Natural killer cell (primary cell): ENCODE measurements at regions not wholly inside any gene's neighbourhood (a gene's known extent, or its start where the extent isn't known, plus 50 kb on each side); places are given as distances from the start of the nearest gene placed in this dataset.

Experiments
- ATAC-seq, 3 donors: fragments of 150-1000 bp in 2 of 3; fragments of 200-7000 bp in 1 of 3; cut with Tn5 transposase; 1 replicate in 1 of 3; 2 replicates in 2 of 3; pipeline ENCODE4 v1.10.0; 2021; ENCODE audit warnings: mild to moderate bottlenecking in 2 of 3, moderate library complexity in 2 of 3
- DNase-seq, 2 donors: peaks; one replicate each; pipeline versions ENCODE4 v3.0.0 to v3.0.0-alpha.2; 2013 to 2021; ENCODE audit warnings: mixed read lengths in 1 of 2
- H3K27ac ChIP-seq: one replicate; pipeline ENCODE4 v1.5.1; 2013; ENCODE audit warnings: mild to moderate bottlenecking, low read length
- H3K27me3 ChIP-seq: one replicate; pipeline ENCODE4 v1.6.1; 2013; ENCODE audit warnings: low read length; ENCODE audit not compliant: control insufficient read depth, insufficient read depth
- H3K36me3 ChIP-seq: one replicate; pipeline ENCODE4 v1.6.1; 2013; ENCODE audit warnings: low read length; ENCODE audit not compliant: control insufficient read depth, insufficient read depth
- H3K4me1 ChIP-seq: one replicate; pipeline ENCODE4 v1.6.1; 2013; ENCODE audit warnings: low read length; ENCODE audit not compliant: control insufficient read depth, insufficient read depth
- H3K4me3 ChIP-seq: one replicate; pipeline ENCODE4 v1.5.1; 2013; ENCODE audit warnings: low read length
- H3K9me3 ChIP-seq: one replicate; pipeline ENCODE4 v1.6.1; 2013; ENCODE audit warnings: low read length; ENCODE audit not compliant: control insufficient read depth, insufficient read depth
- H3K27ac Mint-ChIP-seq, 2 donors: one replicate each; pipeline ENCODE4 v1.8.0; 2022; ENCODE audit warnings: mild to moderate bottlenecking in 2 of 2, mixed read lengths in 2 of 2, moderate library complexity in 1 of 2
- H3K27me3 Mint-ChIP-seq, 2 donors: one replicate each; pipeline ENCODE4 v1.8.0; 2022; ENCODE audit warnings: low read depth in 2 of 2, mixed read lengths in 2 of 2
- H3K36me3 Mint-ChIP-seq: one replicate; pipeline ENCODE4 v1.8.0; 2022; ENCODE audit warnings: mixed read lengths
- H3K4me1 Mint-ChIP-seq, 2 donors: one replicate each; pipeline ENCODE4 v1.8.0; 2022; ENCODE audit warnings: mixed read lengths in 2 of 2
- H3K4me3 Mint-ChIP-seq: one replicate; pipeline ENCODE4 v1.8.0; 2022; ENCODE audit warnings: mild to moderate bottlenecking, moderate library complexity, mixed read lengths
- H3K9me3 Mint-ChIP-seq, 2 donors: one replicate each; pipeline ENCODE4 v1.8.0; 2022; ENCODE audit warnings: mixed read lengths in 2 of 2
- WGBS: methylation state at CpG from one replicate; pipeline ENCODE4 v1.1.7; 2013; ENCODE audit warnings: missing lambda C conversion rate; ENCODE audit not compliant: insufficient coverage; 5-methylcytosine and 5-hydroxymethylcytosine counted together
- intact Hi-C: fragments of 100-400 bp; cut with micrococcal nuclease; formaldehyde crosslinking; loops from one replicate; pipeline ENCODE4 v1.14.2; 2022
- TF ChIP-seq, protein P1 (sequence below): fragments of 200-600 bp; IDR thresholded peaks from one replicate; pipeline ENCODE4 v1.8.0; 2022; ENCODE audit warnings: antibody characterized with exemption

DNA sequence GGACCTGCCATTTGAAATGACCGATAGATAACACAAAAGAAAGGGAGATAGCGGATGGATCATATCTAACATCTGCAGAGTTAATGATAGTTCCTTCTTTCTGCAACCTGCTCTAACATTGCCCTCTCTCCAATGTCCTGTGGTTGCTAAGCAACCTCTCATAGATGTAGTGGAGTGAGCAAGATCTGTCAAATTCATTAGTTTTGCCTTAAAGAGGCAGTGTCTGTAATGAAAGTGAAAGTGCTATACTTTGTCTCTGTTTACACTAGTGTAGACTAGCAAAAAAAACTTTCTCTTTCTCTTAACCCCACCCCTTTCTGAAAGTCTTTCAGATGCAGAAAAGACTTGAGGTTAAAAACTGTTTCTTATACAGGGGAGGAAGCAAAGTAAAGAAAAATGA, 1196.9 kb downstream of the SORCS3 start:
- Histone ChIP-seq H3K27ac (no peak overlapping the region), H3K4me3 (no peak overlapping the region), H3K9me3 (no peaks in the 10 kb centered on the region), H3K36me3 (no peaks in the 10 kb centered on the region), H3K4me1 (no peaks in the 10 kb centered on the region), H3K27me3 (no peaks in the 10 kb centered on the region)
- H3K27ac Mint-ChIP-seq = peak overlapping the region in 1 of 2 donors; percentile 72
- no peaks in the 10 kb centered on the region for H3K36me3 Mint-ChIP-seq
- peak overlapping the region; percentile 52 for H3K4me3 Mint-ChIP-seq
- intact Hi-C loops = no loop called here
- no peaks in the 10 kb centered on the region for H3K27me3 Mint-ChIP-seq
- H3K4me1 Mint-ChIP-seq = peaks cover 7 to 11% of the 10 kb centered on the region in 2 donors
- TF ChIP-seq, protein P1, sequence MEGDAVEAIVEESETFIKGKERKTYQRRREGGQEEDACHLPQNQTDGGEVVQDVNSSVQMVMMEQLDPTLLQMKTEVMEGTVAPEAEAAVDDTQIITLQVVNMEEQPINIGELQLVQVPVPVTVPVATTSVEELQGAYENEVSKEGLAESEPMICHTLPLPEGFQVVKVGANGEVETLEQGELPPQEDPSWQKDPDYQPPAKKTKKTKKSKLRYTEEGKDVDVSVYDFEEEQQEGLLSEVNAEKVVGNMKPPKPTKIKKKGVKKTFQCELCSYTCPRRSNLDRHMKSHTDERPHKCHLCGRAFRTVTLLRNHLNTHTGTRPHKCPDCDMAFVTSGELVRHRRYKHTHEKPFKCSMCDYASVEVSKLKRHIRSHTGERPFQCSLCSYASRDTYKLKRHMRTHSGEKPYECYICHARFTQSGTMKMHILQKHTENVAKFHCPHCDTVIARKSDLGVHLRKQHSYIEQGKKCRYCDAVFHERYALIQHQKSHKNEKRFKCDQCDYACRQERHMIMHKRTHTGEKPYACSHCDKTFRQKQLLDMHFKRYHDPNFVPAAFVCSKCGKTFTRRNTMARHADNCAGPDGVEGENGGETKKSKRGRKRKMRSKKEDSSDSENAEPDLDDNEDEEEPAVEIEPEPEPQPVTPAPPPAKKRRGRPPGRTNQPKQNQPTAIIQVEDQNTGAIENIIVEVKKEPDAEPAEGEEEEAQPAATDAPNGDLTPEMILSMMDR = no peak
- WGBS = 18% methylated on average over 2 of the region's 2 CpGs
- peak; percentile 44 to 65 (median 59) for ATAC-seq
- peak in 1 of 2 donors; percentile 40 for DNase-seq
- peaks cover 2 to 4% of the 10 kb centered on the region in 2 donors for H3K9me3 Mint-ChIP-seq

DNA sequence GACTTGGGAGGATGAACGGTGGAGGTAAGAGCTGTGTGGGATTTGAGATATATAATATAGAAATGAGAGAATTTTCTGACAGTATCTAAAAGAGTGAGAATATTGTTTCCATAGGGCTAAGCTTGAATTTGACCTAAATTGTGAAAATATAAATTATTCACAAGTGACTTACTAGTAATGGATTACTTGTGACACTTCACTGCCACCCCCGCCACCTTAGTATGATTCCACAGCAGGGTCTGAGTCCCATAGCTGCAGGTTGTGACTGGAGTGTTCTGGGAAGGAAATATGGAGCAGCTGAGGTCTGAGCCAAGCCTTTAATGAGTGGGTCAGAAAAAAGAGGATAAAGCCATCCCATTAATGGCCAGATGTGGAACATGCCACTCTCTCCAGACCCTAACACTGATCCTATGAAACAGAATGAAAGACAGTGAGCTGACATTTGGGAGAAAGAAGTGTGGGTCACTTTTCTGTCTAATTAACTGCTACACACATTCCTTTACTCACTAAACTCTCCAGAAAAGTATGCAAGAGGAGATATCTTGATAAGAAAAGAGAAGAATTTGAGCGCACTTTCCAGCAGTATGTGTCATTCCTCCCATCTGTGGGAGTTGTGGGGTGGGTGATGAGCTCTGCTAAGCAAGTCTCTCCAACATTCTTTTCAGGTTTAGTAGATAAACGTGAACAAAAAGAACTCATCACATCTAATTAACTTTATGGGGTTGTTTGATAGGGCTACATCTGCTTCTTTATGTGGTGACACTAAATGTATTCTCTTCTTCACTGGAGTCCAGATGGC, 1193.4 kb downstream of the SORCS3 start:
- Mint-ChIP-seq H3K27me3 (no peaks in the 10 kb centered on the region), H3K4me1 (peaks cover 7 to 11% of the 10 kb centered on the region in 2 donors), H3K36me3 (no peaks in the 10 kb centered on the region), H3K4me3 (no peak overlapping the region), H3K9me3 (peaks cover 4 to 5% of the 10 kb centered on the region in 2 donors), H3K27ac (no peak overlapping the region)
- Histone ChIP-seq H3K27me3 (no peaks in the 10 kb centered on the region), H3K36me3 (no peaks in the 10 kb centered on the region), H3K9me3 (peaks cover 4% of the 10 kb centered on the region), H3K4me1 (no peaks in the 10 kb centered on the region), H3K27ac (no peak overlapping the region), H3K4me3 (no peak overlapping the region)
- ATAC-seq = no peak
- DNase-seq = no peak
- intact Hi-C loops = no loop called here
- WGBS = 100% methylated on average over 2 of the region's 4 CpGs
- TF ChIP-seq, protein P1 = no peak

- Mint-ChIP-seq H3K4me3 (no peak overlapping the region), H3K27me3 (no peaks in the 10 kb centered on the region), H3K27ac (no peak overlapping the region), H3K4me1 (no peaks in the 10 kb centered on the region), H3K36me3 (no peaks in the 10 kb centered on the region), H3K9me3 (peaks cover 6 to 10% of the 10 kb centered on the region in 2 donors)
- 77% methylated on average over 1 of the region's 1 CpG for WGBS
- no peaks in the 10 kb centered on the region for H3K4me1 ChIP-seq
- DNase-seq = no peak
- ATAC-seq = no peak
- TF ChIP-seq, protein P1 = no peak
- intact Hi-C loops = no loop called here
- H3K4me3 ChIP-seq = no peak overlapping the region
- H3K27ac ChIP-seq = no peak overlapping the region
- no peaks in the 10 kb centered on the region for H3K27me3 ChIP-seq
- H3K36me3 ChIP-seq = no peaks in the 10 kb centered on the region
- peaks cover 4% of the 10 kb centered on the region for H3K9me3 ChIP-seq
Observed at GRCh38 chr10:105827133-105827532, 1186.0 kb downstream of the SORCS3 start.
